ENCODE measurements at regions not wholly inside any gene's neighbourhood (a gene's known extent, or its start where the extent isn't known, plus 50 kb on each side); places are given as distances from the start of the nearest gene placed in this dataset.

DNA sequence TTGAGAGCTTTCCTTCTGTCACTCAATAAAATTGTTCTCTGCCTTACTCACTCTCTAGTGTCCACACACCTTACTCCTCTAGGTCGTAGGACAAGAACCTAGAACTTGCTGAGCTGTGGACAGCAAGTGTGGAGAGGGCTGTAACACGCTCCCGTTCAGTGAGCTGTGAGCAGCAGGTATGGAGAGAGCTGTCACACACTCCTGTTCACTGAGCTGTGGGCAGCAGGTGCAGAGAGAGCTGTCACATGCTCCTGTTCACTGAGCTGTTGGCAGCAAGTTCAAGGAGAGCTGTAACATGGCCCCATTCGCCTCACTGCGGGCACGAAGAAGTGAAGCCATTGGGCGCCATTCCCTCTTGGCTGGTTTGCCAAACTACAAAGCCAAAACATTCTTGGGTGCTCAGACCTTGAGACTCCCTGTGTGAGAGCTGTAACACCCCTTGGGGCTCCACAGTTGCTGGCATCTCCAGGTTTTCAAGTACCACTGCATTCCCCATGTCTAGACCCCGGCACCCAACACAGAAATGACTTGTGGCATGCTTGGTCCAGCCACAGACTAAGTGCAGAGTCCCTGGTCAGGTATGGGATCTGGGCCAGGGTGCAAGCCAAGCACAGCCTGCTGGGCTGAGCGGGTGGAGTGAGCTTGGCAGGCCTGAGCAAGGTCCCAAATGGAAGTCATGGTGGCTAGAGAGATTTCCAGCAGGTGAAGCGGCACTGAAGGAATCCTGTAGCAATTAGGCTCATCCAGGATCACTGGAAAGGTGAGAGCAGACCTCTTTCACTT is 608.0 kb upstream of the CDH8 start:
- TF ChIP-seq POLR2AphosphoS5 (IDR thresholded peaks at IDR 0.05; ENCODE audit: low read depth, low read length) (no peak), TAF1 (IDR thresholded peaks at IDR 0.05; ENCODE audit: borderline replicate concordance, insufficient read depth, low read length) (no peak), SIN3A (IDR thresholded peaks at IDR 0.05; ENCODE audit: borderline replicate concordance, insufficient read depth, low read length) (no peak), FOXP2 (optimal IDR thresholded peaks at IDR 0.05; ENCODE audit: borderline replicate concordance, extremely low read depth, extremely low read length, insufficient read depth) (no peak)
- TF ChIP-seq, protein P1, sequence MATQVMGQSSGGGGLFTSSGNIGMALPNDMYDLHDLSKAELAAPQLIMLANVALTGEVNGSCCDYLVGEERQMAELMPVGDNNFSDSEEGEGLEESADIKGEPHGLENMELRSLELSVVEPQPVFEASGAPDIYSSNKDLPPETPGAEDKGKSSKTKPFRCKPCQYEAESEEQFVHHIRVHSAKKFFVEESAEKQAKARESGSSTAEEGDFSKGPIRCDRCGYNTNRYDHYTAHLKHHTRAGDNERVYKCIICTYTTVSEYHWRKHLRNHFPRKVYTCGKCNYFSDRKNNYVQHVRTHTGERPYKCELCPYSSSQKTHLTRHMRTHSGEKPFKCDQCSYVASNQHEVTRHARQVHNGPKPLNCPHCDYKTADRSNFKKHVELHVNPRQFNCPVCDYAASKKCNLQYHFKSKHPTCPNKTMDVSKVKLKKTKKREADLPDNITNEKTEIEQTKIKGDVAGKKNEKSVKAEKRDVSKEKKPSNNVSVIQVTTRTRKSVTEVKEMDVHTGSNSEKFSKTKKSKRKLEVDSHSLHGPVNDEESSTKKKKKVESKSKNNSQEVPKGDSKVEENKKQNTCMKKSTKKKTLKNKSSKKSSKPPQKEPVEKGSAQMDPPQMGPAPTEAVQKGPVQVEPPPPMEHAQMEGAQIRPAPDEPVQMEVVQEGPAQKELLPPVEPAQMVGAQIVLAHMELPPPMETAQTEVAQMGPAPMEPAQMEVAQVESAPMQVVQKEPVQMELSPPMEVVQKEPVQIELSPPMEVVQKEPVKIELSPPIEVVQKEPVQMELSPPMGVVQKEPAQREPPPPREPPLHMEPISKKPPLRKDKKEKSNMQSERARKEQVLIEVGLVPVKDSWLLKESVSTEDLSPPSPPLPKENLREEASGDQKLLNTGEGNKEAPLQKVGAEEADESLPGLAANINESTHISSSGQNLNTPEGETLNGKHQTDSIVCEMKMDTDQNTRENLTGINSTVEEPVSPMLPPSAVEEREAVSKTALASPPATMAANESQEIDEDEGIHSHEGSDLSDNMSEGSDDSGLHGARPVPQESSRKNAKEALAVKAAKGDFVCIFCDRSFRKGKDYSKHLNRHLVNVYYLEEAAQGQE (IDR thresholded peaks at IDR 0.05; ENCODE audit: insufficient read depth in 1 of 2, low read depth in 2 of 2, low read length in 2 of 2): no peak

Measured in PFSK-1 (cell line).